Spinal cord (tissue), 9 donors: ENCODE measurements at regions not wholly inside any gene's neighbourhood (a gene's known extent, or its start where the extent isn't known, plus 50 kb on each side); places are given as distances from the start of the nearest gene placed in this dataset.

Experiments
- DNase-seq, 6 donors: peaks; one replicate each; pipeline versions ENCODE4 v3.0.0 to v3.0.0-alpha.2; 2013 to 2015; ENCODE audit warnings: low spot score in 6 of 6, low read depth in 4 of 6
- H3K27ac ChIP-seq: one replicate; pipeline ENCODE4 v1.5.1; 2013; ENCODE audit warnings: low read depth, low read length, control low read depth
- H3K27me3 ChIP-seq: one replicate; pipeline ENCODE4 v1.6.1; 2013; ENCODE audit warnings: low read length; ENCODE audit not compliant: control insufficient read depth, insufficient read depth
- H3K36me3 ChIP-seq: one replicate; pipeline ENCODE4 v1.6.1; 2013; ENCODE audit warnings: low read length; ENCODE audit not compliant: control insufficient read depth, insufficient read depth
- H3K4me1 ChIP-seq: one replicate; pipeline ENCODE4 v1.6.1; 2013; ENCODE audit warnings: low read length; ENCODE audit not compliant: control insufficient read depth, insufficient read depth
- H3K4me3 ChIP-seq: one replicate; pipeline ENCODE4 v1.5.1; 2013; ENCODE audit warnings: low read depth, low read length, control low read depth
- H3K9me3 ChIP-seq: one replicate; pipeline ENCODE4 v1.6.1; 2013; ENCODE audit warnings: low read length; ENCODE audit not compliant: control insufficient read depth, insufficient read depth
- WGBS: methylation state at CpG from one replicate; pipeline ENCODE4 v1.1.5; 2013; ENCODE audit warnings: missing lambda C conversion rate; ENCODE audit not compliant: insufficient coverage; 5-methylcytosine and 5-hydroxymethylcytosine counted together
- donor health status: healthy.

DNA sequence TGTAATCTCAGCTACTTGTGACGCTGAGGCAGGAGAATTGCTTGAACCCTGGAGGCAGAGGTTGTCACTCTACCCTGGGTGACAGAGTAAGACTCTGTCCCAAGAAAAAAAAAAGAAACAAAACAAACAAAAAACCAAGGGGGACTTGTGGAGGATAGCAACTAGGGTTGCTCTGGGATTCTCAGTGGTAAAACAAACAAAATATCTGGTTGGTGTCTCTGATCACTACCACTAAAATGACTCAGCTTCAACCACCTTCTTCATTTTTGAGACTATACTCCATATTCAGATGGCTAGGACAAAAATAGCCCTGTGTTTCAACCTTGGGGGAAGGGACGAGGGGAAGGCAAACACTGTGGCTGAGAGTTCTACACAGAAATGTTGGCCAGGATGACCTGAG lies 110.3 kb downstream of the ARRDC3 start:
- DNase-seq, result no peak
- Histone ChIP-seq H3K27ac (no peak overlapping the region), H3K27me3 (no peaks in the 10 kb centered on the region), H3K4me3 (no peak overlapping the region), H3K4me1 (no peaks in the 10 kb centered on the region), H3K9me3 (no peaks in the 10 kb centered on the region), H3K36me3 (no peaks in the 10 kb centered on the region)
- 80% methylated on average over 1 of the region's 2 CpGs for WGBS

DNA sequence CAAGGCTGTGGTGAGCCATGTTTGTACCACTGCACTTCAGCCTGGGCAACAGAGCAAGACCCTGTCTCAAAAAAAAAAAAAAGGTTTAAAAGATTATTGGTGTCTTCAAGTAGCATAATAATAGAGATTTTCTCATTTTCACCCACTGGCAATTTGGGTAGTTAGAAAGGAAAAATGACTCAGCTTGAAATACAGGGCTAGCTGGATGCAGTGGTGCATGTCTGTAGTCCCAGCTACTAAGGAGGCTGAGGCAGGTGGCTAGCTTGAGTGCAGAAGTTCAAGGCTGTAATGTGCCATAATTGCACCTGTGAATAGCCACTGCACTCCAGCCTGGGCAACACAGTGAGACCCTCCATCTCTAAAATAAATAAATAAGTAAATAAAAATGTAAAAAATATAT lies 111.1 kb downstream of the ARRDC3 start:
- H3K4me3 ChIP-seq, result no peak overlapping the region
- no peak overlapping the region for H3K27ac ChIP-seq
- H3K9me3 ChIP-seq, result no peaks in the 10 kb centered on the region
- no peaks in the 10 kb centered on the region for H3K4me1 ChIP-seq
- H3K36me3 ChIP-seq, result no peaks in the 10 kb centered on the region
- H3K27me3 ChIP-seq, result no peaks in the 10 kb centered on the region
- DNase-seq, result no peak

DNA sequence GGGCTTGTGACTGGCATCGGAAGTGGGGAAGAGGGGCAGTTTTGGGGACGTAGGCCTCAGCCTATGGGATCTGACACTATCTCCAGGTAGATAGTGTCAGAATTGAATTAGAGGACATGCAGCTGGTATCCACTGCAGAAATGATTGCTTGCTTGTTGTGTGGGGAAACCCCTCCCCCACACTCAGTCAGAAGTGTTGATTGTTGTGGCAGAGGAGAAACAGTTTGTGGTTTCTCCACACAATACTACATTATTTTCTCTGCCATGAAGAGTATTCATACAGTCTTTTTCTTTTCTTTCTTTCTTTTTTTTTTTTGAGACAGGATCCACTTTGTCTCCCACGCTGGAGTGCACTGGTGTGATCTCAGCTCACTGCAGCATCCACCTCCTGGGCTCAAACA lies 113.9 kb downstream of the ARRDC3 start:
- Histone ChIP-seq H3K4me3 (no peak overlapping the region), H3K27ac (no peak overlapping the region), H3K9me3 (no peaks in the 10 kb centered on the region), H3K36me3 (no peaks in the 10 kb centered on the region), H3K27me3 (no peaks in the 10 kb centered on the region), H3K4me1 (no peaks in the 10 kb centered on the region)
- no peak for DNase-seq
- WGBS, result 81% methylated on average over 3 of the region's 3 CpGs

DNA sequence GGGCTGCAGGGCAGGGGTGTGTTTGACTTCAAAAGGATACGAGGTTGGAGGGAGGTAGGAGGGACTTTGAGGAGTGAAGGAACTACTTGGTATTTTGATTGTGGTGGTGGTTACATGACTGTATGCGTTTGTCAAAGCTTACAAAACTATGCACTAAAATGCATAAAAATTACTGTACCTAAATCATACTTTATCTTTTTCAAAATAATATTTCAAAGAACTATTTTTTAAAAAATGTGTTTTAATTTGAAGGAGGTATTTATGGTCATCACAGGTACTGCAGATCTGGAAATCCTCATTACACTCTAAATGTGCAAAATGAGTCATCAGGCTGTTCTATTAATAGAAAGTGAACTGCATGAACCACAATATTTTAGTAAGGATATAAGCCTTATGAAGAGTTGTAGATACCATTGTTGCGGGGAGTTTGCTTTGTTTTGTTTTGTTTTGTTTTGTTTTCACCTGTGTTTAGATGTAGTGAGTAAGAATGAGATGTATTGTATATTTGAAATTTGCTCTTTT lies 116.9 kb downstream of the ARRDC3 start:
- no peak overlapping the region for H3K27ac ChIP-seq
- H3K9me3 ChIP-seq, result no peaks in the 10 kb centered on the region
- no peaks in the 10 kb centered on the region for H3K36me3 ChIP-seq
- WGBS, result 100% methylated on average over 1 of the region's 3 CpGs
- no peaks in the 10 kb centered on the region for H3K27me3 ChIP-seq
- no peak for DNase-seq
- H3K4me3 ChIP-seq, result no peak overlapping the region
- no peaks in the 10 kb centered on the region for H3K4me1 ChIP-seq

DNA sequence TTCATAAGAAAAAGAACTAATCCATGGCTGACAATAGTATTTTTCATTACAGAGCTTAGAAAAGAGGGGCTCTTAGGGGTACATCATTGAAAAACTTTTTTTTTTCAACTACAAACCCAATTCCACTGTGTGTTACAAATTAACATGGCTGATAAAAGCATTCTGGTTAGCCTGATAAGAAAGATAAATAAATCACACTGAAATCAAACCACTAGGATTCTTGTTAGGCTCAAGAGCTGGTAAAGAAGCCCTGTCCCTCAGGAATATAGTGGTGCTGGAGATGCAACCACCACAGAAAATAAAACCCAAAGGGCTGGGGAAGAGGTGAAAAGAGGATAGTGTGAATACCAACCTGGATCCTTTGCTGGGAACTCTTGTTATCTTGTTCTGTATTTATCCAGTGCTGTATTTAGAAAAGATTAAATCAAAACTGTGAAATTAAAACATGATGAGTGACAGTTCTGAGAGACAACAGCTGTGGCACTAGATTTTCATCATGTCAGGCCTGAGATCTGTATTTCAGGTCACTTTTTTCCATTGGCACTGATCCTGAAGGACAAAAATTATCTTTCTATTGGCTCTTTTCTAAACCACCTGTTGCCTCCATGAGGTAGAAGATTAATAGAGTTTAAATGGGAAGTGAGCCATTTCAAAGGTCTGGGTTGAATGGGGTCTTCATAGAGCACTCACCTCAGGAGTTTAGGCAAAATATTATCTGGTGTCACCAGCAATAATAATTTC lies 118.6 kb downstream of the ARRDC3 start:
- no peaks in the 10 kb centered on the region for H3K9me3 ChIP-seq
- no peak overlapping the region for H3K27ac ChIP-seq
- no peaks in the 10 kb centered on the region for H3K36me3 ChIP-seq
- DNase-seq, result no peak
- H3K27me3 ChIP-seq, result no peaks in the 10 kb centered on the region
- no peaks in the 10 kb centered on the region for H3K4me1 ChIP-seq
- no peak overlapping the region for H3K4me3 ChIP-seq

DNA sequence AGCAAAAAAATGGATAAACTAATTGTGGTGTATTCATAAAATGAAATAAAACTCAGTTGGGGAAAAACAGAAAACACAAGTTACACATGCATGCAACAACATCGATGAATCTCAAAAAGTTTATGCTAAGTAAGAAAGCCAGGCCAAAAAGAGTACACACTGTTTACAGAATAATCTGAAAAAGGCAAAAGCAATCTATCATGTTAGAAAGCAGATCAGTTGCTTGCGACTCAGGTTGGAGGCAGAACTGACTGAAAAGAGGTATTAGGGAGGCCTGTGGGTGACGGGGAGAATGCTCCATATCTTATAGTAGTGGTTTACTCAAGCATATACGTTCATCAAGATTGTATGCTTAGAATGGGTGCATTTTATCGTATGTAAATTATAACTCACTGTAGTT lies 119.2 kb downstream of the ARRDC3 start:
- Histone ChIP-seq H3K4me1 (no peaks in the 10 kb centered on the region), H3K36me3 (no peaks in the 10 kb centered on the region), H3K27ac (no peak overlapping the region), H3K4me3 (no peak overlapping the region), H3K9me3 (no peaks in the 10 kb centered on the region), H3K27me3 (no peaks in the 10 kb centered on the region)
- DNase-seq, result no peak
- WGBS, result no CpG with 5 or more reads among the region's 5 CpGs

DNA sequence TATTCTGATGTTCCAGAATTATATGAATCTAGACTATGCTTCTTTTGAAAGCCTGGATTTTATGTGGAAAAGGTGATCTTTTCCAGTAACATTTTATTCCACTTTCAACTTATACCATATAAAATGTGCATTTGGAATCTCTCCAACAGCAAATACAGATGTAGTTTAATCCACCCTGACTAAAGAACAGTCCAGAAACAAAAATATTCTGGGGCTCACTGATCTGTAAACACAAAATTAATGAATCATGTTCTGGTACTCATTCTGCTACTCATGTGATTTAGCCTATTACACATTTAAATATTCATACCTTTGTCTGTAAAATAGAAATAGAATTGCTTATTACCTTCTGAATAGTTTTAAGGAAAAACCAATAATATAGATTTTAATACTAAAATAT lies 125.8 kb downstream of the ARRDC3 start:
- H3K27me3 ChIP-seq, result no peaks in the 10 kb centered on the region
- no peaks in the 10 kb centered on the region for H3K9me3 ChIP-seq
- no peaks in the 10 kb centered on the region for H3K4me1 ChIP-seq
- DNase-seq, result no peak
- H3K36me3 ChIP-seq, result no peaks in the 10 kb centered on the region
- H3K27ac ChIP-seq, result no peak overlapping the region
- H3K4me3 ChIP-seq, result no peak overlapping the region

DNA sequence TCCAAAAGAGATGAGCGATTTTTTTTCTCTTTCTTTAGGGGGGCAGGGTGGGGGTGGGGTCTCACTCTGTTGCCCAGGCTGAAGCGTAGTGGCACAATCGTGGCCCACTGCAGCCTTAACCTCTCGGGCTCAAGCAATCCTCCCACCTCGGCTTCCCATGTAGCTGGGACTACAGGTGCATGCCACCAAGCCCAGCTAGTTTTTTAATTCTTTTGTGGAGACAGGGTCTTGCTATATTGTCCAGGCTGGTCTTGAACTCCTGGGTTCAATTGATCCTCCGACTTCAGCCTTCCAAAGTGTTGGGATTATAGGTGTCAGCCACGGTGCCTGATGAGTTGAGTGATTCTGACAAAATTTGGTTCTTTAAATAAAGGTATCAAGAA lies 127.0 kb downstream of the ARRDC3 start:
- H3K4me3 ChIP-seq, result no peak overlapping the region
- no peaks in the 10 kb centered on the region for H3K9me3 ChIP-seq
- no peak for DNase-seq
- no peaks in the 10 kb centered on the region for H3K4me1 ChIP-seq
- H3K27me3 ChIP-seq, result no peaks in the 10 kb centered on the region
- H3K27ac ChIP-seq, result no peak overlapping the region
- WGBS, result 97% methylated on average over 5 of the region's 7 CpGs
- H3K36me3 ChIP-seq, result no peaks in the 10 kb centered on the region

DNA sequence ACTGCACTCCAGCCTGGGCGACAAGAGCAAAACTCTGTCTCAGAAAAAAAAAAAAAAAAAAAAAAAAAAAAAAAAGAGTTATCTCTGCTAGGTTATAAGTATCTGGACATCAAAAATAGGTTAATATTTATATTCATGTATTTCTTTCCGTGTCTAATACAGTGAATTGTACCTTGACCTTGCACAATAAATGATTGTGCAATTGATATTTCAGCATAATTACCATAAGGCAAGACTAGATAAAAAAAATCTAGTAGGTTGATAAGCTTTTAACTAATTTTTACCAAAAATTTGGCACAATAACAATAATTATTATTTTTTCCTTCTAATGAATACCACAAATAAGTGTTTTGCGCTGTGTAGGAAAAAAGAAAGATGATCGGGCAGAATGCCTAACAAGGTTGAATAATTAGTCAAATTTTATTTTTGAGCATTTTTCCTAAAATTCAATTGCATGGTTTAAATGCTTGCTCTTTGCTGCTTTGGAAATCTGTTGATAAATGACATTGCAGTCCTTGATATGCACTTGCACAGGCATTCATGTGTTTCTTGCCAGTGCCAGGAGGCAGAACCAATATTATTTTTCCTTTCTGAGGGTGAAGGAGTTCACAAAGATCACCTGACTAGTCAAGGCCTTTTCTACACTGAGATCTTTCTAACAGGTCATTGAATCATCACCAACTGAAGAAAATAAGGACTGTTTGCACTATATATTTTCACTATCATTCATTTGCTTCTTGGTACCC lies 127.5 kb downstream of the ARRDC3 start:
- WGBS, result no CpG with 5 or more reads among the region's 4 CpGs
- Histone ChIP-seq H3K27ac (no peak overlapping the region), H3K27me3 (no peaks in the 10 kb centered on the region), H3K9me3 (no peaks in the 10 kb centered on the region), H3K4me3 (no peak overlapping the region), H3K36me3 (no peaks in the 10 kb centered on the region), H3K4me1 (no peaks in the 10 kb centered on the region)
- DNase-seq, result no peak

DNA sequence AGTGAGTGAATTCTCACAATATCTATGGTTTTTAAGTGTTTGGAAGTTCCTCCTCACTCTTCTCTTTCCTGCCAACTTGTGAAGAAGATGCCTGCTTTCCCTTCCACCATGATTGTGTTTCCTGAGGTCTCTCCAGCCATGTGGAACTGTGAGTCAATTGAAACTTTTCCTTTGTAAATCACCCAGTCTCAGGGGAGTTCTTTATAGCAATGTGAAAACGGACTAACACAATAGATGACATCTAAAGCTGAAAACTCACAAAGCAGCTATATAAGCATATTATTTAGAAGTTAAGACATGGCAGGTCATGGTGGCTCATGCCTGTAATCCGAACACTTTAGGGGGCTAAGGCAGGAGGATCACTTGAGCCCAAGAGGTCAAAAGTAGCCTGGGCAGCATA lies 130.2 kb downstream of the ARRDC3 start:
- no peaks in the 10 kb centered on the region for H3K27me3 ChIP-seq
- DNase-seq, result no peak
- no peaks in the 10 kb centered on the region for H3K4me1 ChIP-seq
- no peaks in the 10 kb centered on the region for H3K36me3 ChIP-seq
- 86% methylated on average over 1 of the region's 2 CpGs for WGBS
- no peak overlapping the region for H3K27ac ChIP-seq
- H3K4me3 ChIP-seq, result no peak overlapping the region
- H3K9me3 ChIP-seq, result no peaks in the 10 kb centered on the region
